Stimulated activated CD4-positive, alpha-beta T cell treated with anti-CD3 and anti-CD28 coated beads, Interleukin-4, amount 100 ng/mL, for 24 hours (primary cell): ENCODE measurements at regions not wholly inside any gene's neighbourhood (a gene's known extent, or its start where the extent isn't known, plus 50 kb on each side); places are given as distances from the start of the nearest gene placed in this dataset.

Source experiments
- DNase-seq: peaks from one replicate; pipeline ENCODE4 v3.0.0-alpha.2; 2020

DNA sequence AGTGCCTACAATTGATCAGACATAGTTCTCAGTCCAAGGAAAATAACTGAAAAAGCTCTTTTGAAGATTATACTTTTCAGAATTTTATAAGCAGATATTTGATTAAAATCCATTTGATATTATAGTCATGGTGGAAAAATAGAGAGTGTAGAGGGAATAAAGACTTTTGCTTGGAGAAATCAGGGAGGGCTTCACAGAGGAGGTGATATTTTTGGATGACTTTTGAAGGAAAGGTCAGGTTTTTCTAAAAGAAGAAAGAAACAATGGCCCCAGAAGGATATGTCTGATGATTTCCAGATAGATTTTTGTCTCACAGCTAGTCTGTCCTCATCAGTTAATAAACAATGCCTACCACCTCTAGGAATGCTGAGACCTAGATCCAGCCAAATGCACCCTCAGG, 806.3 kb upstream of the CELF2 start:
- no peak for DNase-seq

DNA sequence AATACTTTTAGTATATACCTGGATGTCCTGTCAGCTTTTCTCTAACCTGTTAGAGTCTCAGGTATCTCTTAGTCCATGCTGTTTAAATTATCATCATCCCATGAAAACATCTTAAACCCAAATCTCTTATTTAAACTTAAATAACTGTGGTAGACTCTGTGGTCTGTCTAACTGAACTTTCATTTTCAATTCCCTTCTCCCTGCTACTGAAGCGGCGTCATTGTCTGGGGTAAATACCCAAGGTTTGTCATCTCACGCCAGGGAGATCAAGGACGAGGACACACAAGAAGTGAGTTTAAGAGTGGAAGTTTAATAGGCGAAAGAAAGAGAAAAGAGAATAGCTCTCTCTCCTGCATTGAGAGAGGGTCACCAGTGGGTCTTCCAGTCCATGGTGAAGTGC, 804.4 kb upstream of the CELF2 start:
- no peak for DNase-seq

DNA sequence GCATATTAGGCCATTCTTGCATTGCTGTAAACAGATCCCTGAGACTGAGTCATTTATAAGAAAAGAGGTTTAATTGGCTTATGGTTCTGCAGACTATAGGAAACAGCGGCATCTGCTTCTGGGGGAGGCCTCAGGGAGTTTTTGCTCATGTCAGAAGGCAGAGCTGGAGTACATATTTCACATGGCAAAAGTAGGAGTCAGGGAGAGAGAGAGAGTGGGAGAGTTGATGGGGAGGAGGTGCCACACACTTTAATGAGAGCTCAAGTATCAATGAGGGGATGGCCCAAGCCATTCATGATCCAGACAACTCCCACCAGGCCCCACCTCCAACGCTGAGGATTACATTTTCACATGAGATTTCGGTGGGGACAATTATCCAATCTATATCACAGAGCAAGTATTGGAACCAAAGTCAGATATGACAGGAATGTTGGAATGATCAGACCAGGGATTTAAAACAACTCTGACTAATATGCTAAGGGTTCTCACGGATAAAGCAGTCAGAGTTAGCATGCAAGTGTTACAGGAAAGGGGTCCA, 795.3 kb upstream of the CELF2 start:
- DNase-seq, result no peak

DNA sequence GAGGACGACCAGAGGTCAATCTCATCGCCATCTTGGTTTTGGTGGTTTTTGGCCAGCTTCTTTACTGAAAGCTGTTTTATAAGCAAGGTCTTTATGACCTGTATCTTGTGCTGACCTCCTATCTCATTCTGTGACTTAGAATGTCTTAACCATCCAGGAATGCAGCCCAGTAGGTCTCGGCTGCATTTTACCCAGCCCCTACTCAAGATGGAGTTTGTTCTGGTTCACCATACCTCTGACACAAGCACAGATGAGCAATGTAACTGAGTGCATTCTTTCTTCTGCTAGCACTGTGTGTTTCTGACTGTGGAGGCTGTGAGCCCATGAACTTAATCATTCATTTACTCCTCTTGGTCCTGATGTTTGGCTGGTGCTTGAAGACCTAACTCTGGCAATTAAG, 794.5 kb upstream of the CELF2 start:
- DNase-seq, result no peak

DNA sequence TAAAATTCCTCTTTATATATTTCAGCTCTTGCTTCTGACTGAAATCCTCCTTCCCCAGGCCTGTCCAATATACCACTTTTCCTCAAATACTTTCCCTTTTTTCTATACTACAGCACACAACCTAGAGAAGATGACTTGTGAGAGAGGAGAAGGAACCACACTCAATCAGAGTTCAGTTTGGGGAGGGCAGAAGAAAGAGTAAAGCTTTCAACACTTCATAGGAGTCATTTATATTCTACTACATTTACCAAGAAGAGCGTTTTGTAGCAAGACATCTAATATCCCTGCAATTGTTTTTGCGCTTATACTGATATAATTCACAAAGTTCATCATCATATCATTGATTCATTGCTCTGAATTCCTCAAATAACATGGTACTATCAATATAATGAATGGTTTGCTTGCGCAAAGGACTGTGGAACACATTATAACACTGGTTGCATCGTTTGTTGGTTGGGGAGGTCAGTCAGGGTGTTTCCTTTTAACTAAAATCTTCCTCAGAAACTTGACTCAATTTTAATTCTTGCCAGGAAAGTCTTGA, 792.5 kb upstream of the CELF2 start:
- DNase-seq, result no peak

- DNase-seq, result no peak
Observed at GRCh38 chr10:10233229-10233628, 784.4 kb upstream of the CELF2 start.

DNA sequence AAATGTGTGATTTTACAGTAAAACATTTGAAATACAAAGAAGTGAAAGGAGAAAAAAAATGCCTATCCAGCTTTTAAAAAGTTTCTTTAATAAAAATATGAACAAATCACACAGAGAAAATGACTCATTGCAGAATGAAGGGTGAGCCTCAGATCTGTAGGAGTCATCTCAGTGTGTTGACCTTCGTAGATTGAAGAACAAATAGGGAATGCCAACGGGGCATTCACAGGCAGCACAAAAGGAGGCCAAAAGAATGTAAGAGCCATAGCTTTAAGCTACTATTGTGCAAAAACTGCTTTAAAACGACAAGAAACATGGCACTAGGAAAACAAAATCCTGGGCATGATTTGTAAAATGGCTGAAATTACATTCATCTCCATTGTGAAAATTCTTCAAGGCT, 782.7 kb upstream of the CELF2 start:
- no peak for DNase-seq

DNA sequence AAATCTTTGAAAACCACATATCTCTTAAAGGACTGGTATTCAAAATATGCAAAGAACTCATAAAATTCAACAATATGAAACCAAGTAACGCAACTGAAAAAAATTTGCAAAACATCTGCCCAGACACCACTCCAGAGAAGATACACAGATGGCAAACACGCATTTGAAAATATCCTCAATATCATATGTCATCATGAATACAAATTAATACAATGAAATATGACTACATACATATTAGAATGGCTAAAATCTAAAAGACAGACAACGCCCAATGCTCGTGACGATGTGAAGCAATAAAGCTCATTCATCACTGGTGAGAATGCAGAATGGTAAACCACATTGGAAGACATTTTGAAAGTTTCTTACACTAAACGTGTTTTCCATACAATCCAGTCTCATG, 770.1 kb upstream of the CELF2 start:
- DNase-seq, result no peak

DNA sequence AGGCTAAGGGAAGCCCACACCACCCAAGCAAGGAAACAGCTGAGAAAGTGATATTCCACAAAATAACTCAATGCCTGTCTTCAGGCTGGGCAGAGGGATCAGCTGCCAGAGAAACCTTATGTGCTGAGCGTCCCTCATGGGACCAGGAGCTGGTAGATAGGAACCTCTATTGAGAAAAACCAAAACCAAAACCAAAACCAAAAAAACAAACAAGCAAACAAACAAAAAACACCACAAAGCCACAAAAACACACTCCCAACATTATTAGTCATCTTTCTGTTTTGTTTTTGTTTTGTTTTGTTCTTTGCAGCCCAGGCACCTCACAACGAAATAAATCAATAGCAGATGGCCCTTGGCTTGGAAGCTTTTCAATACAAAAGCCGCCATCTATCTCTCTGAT, 760.8 kb upstream of the CELF2 start:
- DNase-seq, result no peak

DNA sequence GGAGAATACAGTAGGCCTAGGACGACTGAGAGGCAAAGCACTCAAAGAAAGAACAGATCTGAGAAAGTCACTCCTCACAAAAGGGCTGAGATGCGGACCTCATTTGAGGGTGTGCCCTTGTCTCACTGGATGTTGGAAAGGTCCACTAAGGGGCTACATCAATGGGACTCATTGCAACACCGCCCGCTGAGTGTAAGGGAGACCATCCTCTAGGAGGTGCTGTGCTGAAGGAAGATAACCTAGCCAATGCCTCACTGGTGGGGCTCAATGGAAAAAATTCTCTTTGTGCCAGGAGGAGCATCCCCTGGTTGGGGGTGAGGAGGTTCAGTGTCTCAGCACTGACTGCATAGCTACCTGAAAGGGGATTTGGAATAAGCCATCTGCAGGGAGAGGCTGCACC, 758.7 kb upstream of the CELF2 start:
- no peak for DNase-seq

DNA sequence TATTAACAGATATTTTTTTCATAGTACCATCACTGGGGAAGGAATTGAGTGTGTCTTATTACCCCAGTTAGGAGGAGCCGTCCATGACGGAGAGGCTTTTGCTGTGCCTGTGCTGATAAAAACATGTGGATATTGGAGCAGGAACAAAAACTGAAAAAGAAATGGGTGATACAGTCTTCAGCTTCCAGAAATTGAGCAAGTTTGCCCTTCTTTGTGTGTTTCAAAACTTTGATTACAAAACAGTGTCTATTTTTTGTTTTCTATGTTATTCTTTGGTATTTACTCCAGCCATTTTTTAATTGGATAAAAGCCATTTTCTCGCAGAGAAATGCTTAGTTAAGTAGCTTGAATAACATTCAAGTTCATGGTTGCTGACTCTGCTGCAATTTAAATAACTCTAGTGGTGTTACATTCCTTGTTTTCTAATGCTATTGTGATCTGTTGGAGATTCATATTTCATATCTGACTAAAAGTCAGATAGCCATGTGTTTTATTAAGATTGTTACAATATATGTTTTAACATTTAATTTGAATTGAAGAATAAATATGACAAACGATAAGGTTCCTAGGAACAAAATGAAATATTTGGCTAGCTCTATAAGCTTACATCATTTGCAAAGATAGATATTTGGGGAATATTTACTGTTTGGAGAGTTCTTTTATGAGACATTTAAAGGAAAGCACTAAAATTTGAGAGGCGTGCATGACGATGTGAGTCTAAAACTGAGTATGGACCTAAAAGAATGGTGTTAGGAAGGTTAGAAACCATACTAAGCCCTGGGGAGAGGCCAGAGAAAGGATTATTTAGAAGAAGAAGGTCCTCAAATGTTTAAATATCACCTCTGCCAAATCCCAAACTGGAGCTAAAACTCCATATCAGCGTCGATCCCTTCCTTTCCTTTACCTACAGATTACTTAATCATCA, 747.3 kb upstream of the CELF2 start:
- no peak for DNase-seq

DNA sequence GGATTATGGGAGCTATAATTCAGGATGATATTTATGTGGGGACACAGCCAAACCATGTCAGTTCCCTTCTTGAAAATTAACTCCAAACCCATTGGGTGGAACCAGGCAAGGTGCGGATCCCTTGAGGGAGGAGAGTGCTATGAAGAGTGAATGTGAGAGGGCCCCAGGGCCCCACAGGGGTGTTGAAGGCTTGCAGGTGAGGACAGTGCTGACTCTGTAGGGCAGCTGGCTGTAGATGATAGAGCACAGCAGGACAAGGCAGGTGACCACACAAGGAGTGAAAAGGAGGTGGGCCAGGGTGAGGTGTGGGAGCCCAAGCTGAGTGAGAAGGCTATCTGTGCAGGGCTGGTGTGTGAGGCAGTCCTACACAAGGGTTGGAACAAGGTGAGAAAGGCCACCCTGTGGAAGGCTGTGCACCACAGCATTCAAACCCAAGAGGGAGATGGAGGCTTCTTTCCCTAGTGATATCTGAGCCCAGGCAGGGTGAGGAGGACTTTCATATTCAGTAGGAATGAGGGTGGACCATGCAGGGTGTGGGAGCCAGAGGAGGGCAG, 746.0 kb upstream of the CELF2 start:
- no peak for DNase-seq

DNA sequence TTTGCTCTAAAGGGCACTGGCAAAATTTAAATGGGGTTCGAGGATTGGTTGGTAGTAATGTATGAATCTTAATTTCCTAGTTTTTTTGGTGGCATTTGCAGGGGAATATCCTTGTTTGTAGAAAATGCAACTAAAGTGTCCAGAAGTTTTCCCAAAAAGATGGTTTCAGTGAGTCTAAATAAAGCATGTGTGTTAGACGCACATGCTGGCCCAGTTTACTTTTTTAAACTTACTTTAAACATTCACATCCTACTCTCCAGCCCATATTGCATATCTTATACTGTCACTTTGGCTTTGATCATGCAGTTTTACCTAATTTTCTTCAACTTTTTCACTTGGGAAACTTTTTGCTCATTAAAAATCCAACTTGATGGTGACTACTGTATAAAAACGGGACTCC, 744.0 kb upstream of the CELF2 start:
- no peak for DNase-seq

DNA sequence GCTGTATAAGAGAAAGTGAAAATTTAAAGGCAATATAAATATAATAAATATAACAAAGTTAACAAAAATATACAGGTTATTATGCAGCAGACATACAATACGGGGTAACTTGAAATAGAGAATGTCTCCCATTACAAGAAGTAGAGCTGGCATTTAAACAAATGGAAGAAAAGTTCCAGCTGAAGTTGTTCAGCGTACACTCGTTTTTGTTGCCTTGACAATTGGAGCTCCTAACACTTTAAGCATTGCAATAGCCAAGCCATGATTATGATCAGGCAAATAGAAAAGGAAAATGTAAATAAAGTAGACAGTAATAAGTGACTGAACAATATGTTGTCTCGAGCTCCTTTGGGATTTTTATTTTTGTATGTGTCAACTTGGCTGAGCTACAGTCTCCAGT, 737.8 kb upstream of the CELF2 start:
- no peak for DNase-seq

- DNase-seq, result no peak
Observed at GRCh38 chr10:10292501-10292900, 725.2 kb upstream of the CELF2 start.

DNA sequence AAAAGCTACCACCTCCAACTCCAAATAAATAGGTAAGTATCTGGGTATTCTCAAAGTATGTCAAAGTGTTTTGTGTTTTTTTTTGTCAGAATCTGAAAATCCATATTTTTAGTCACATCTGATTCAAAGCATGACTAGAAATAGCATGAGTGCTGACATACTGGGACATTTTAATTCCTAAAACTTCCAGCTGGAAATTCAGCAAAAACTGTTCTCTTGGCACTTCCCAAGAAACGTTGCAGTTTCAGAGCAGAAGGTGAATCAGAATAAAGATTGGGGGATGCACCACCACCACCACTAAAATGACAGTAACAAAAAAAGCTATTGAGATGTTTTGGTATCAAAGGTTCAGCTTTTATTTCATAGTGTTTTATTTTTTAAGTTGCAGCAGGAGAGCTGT, 724.6 kb upstream of the CELF2 start:
- DNase-seq, result no peak

GRCh38 chr10:10293481-10293951, 724.2 kb upstream of the CELF2 start:
- DNase-seq, result no peak

- no peak for DNase-seq
Observed at GRCh38 chr10:10294184-10294880, 723.3 kb upstream of the CELF2 start.

- no peak for DNase-seq
Observed at GRCh38 chr10:10294881-10295529, 722.7 kb upstream of the CELF2 start.

GRCh38 chr10:10295537-10295936, 722.1 kb upstream of the CELF2 start:
- DNase-seq, result no peak

DNA sequence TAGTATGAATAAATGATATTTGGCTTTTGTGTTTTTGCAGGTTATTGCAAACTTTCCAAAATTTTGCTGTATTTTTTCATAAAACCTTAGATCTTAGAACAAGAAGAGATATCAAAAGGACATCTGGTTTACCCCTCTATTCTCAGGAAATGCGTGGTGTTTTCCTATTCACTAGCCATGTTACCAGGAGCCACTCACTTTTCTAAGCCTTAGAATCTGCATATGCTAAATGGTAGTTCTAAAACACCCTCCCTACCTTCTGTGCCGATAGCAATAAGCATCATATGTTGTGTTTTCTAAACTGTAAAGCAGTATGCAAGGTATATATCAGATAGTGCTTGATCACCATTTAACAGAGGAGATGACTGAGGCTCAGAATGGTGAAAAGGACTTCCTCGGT, 715.0 kb upstream of the CELF2 start:
- DNase-seq, result no peak

DNA sequence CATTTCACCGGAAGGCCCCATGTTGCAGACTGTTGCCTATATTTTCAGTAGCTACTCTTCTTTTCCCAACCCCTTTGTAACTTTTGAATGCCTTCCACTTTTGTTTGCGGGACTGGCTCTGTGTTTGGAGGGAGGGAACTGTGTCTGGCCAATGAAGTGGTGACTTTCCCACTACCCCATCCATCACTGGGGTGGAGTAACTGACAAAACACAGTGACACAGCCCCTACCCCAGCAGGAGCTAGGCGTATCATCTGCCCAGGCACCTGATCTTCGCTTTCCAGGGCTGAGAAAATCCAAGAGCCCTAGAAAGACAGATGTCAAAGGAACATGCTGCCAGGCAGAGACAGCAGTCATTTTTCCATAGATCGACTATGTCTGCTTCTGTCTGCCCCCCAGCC, 710.6 kb upstream of the CELF2 start:
- no peak for DNase-seq

GRCh38 chr10:10307551-10307950, 710.1 kb upstream of the CELF2 start:
- no peak for DNase-seq
